ENCODE measurements at regions not wholly inside any gene's neighbourhood (a gene's known extent, or its start where the extent isn't known, plus 50 kb on each side); places are given as distances from the start of the nearest gene placed in this dataset.

GRCh38 chr18:66728951-66729350 is 125.1 kb upstream of the CDH19 start:
- Histone ChIP-seq H3K9ac (ENCODE audit: low read depth in 1 of 2, low read length in 2 of 2) (no peak overlapping the region), H3K4me3 (ENCODE audit: low read length in 2 of 2) (no peak overlapping the region), H3K27ac (ENCODE audit: low read depth in 2 of 2, low read length in 2 of 2) (no peak overlapping the region), H3K9me3 (ENCODE audit: control insufficient read depth in 2 of 2, low read length in 2 of 2) (no peaks in the 10 kb centered on the region), H3K27me3 (ENCODE audit: control insufficient read depth in 2 of 2, insufficient read depth in 2 of 2, low read length in 2 of 2) (no peaks in the 10 kb centered on the region), H3K36me3 (ENCODE audit: control insufficient read depth in 2 of 2, insufficient read depth in 2 of 2, low read length in 2 of 2) (no peaks in the 10 kb centered on the region), H3K4me1 (ENCODE audit: control insufficient read depth in 2 of 2, insufficient read depth in 2 of 2, low read length in 2 of 2) (peaks cover 6 to 15% of the 10 kb centered on the region in 2 donors)

- Histone ChIP-seq H3K27me3 (ENCODE audit: control insufficient read depth in 2 of 2, insufficient read depth in 2 of 2, low read length in 2 of 2) (no peaks in the 10 kb centered on the region), H3K4me1 (ENCODE audit: control insufficient read depth in 2 of 2, insufficient read depth in 2 of 2, low read length in 2 of 2) (peaks cover 6 to 15% of the 10 kb centered on the region in 2 donors), H3K9ac (ENCODE audit: low read depth in 1 of 2, low read length in 2 of 2) (no peak overlapping the region), H3K4me3 (ENCODE audit: low read length in 2 of 2) (no peak overlapping the region), H3K27ac (ENCODE audit: low read depth in 2 of 2, low read length in 2 of 2) (no peak overlapping the region), H3K36me3 (ENCODE audit: control insufficient read depth in 2 of 2, insufficient read depth in 2 of 2, low read length in 2 of 2) (no peaks in the 10 kb centered on the region), H3K9me3 (ENCODE audit: control insufficient read depth in 2 of 2, low read length in 2 of 2) (no peaks in the 10 kb centered on the region)
These were observed 124.1 kb upstream of the CDH19 start for GRCh38 chr18:66727991-66728390.

GRCh38 chr18:66724664-66725356 is 120.9 kb upstream of the CDH19 start:
- Histone ChIP-seq H3K4me1 (ENCODE audit: control insufficient read depth in 2 of 2, insufficient read depth in 2 of 2, low read length in 2 of 2) (peaks cover 6 to 15% of the 10 kb centered on the region in 2 donors), H3K36me3 (ENCODE audit: control insufficient read depth in 2 of 2, insufficient read depth in 2 of 2, low read length in 2 of 2) (no peaks in the 10 kb centered on the region), H3K9me3 (ENCODE audit: control insufficient read depth in 2 of 2, low read length in 2 of 2) (no peaks in the 10 kb centered on the region), H3K27ac (ENCODE audit: low read depth in 2 of 2, low read length in 2 of 2) (peak overlapping the region; percentile 75 to 81), H3K27me3 (ENCODE audit: control insufficient read depth in 2 of 2, insufficient read depth in 2 of 2, low read length in 2 of 2) (no peaks in the 10 kb centered on the region), H3K9ac (ENCODE audit: low read depth in 1 of 2, low read length in 2 of 2) (peak overlapping the region in 1 of 2 donors; percentile 43), H3K4me3 (ENCODE audit: low read length in 2 of 2) (peak overlapping the region; percentile 30 to 42)

DNA sequence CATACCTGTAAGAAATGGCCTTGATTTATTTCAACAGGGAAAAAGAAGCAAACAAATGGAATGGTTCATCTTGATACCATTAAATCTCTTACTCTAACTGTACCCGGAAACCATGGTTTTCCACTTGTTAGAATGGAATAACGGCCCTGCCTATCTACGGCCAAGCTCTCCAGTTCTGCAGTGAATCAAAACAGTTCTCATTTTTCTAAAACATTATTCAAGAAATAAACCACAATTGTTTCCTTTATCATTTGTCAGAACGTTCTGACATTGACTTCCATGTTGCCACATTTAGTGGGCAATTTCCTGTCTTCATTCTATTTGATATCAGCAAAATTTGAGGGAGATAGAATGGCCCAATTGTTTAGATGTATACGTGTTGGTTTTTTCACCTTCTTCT is 118.8 kb upstream of the CDH19 start:
- Histone ChIP-seq H3K4me3 (ENCODE audit: low read length in 2 of 2) (no peak overlapping the region), H3K27me3 (ENCODE audit: control insufficient read depth in 2 of 2, insufficient read depth in 2 of 2, low read length in 2 of 2) (no peaks in the 10 kb centered on the region), H3K9me3 (ENCODE audit: control insufficient read depth in 2 of 2, low read length in 2 of 2) (no peaks in the 10 kb centered on the region), H3K9ac (ENCODE audit: low read depth in 1 of 2, low read length in 2 of 2) (no peak overlapping the region), H3K27ac (ENCODE audit: low read depth in 2 of 2, low read length in 2 of 2) (no peak overlapping the region), H3K36me3 (ENCODE audit: control insufficient read depth in 2 of 2, insufficient read depth in 2 of 2, low read length in 2 of 2) (no peaks in the 10 kb centered on the region), H3K4me1 (ENCODE audit: control insufficient read depth in 2 of 2, insufficient read depth in 2 of 2, low read length in 2 of 2) (peaks cover 6 to 15% of the 10 kb centered on the region in 2 donors)

GRCh38 chr18:66708646-66709045 is 104.8 kb upstream of the CDH19 start:
- H3K9me3 ChIP-seq (ENCODE audit: control insufficient read depth in 2 of 2, low read length in 2 of 2), result no peaks in the 10 kb centered on the region
- no peak overlapping the region for H3K4me3 ChIP-seq (ENCODE audit: low read length in 2 of 2)

GRCh38 chr18:66707473-66707872 is 103.6 kb upstream of the CDH19 start:
- no peaks in the 10 kb centered on the region for H3K27me3 ChIP-seq (ENCODE audit: control insufficient read depth in 2 of 2, insufficient read depth in 2 of 2, low read length in 2 of 2)
- no peak overlapping the region for H3K27ac ChIP-seq (ENCODE audit: low read depth in 2 of 2, low read length in 2 of 2)
- no peaks in the 10 kb centered on the region for H3K4me1 ChIP-seq (ENCODE audit: control insufficient read depth in 2 of 2, insufficient read depth in 2 of 2, low read length in 2 of 2)
- no peaks in the 10 kb centered on the region for H3K36me3 ChIP-seq (ENCODE audit: control insufficient read depth in 2 of 2, insufficient read depth in 2 of 2, low read length in 2 of 2)
- no peak overlapping the region for H3K9ac ChIP-seq (ENCODE audit: low read depth in 1 of 2, low read length in 2 of 2)
- H3K4me3 ChIP-seq (ENCODE audit: low read length in 2 of 2), result no peak overlapping the region
- no peaks in the 10 kb centered on the region for H3K9me3 ChIP-seq (ENCODE audit: control insufficient read depth in 2 of 2, low read length in 2 of 2)

More at GRCh38 chr18:66708646-66709045, 104.8 kb upstream of the CDH19 start:
- Histone ChIP-seq H3K27me3 (ENCODE audit: control insufficient read depth in 2 of 2, insufficient read depth in 2 of 2, low read length in 2 of 2) (no peaks in the 10 kb centered on the region), H3K27ac (ENCODE audit: low read depth in 2 of 2, low read length in 2 of 2) (no peak overlapping the region), H3K36me3 (ENCODE audit: control insufficient read depth in 2 of 2, insufficient read depth in 2 of 2, low read length in 2 of 2) (no peaks in the 10 kb centered on the region), H3K9ac (ENCODE audit: low read depth in 1 of 2, low read length in 2 of 2) (no peak overlapping the region), H3K4me1 (ENCODE audit: control insufficient read depth in 2 of 2, insufficient read depth in 2 of 2, low read length in 2 of 2) (no peaks in the 10 kb centered on the region)

GRCh38 chr18:66695281-66695680 is 91.4 kb upstream of the CDH19 start:
- Histone ChIP-seq H3K27me3 (ENCODE audit: control insufficient read depth in 2 of 2, insufficient read depth in 2 of 2, low read length in 2 of 2) (no peaks in the 10 kb centered on the region), H3K9ac (ENCODE audit: low read depth in 1 of 2, low read length in 2 of 2) (no peak overlapping the region), H3K4me3 (ENCODE audit: low read length in 2 of 2) (no peak overlapping the region), H3K9me3 (ENCODE audit: control insufficient read depth in 2 of 2, low read length in 2 of 2) (no peaks in the 10 kb centered on the region), H3K27ac (ENCODE audit: low read depth in 2 of 2, low read length in 2 of 2) (no peak overlapping the region), H3K36me3 (ENCODE audit: control insufficient read depth in 2 of 2, insufficient read depth in 2 of 2, low read length in 2 of 2) (no peaks in the 10 kb centered on the region), H3K4me1 (ENCODE audit: control insufficient read depth in 2 of 2, insufficient read depth in 2 of 2, low read length in 2 of 2) (no peaks in the 10 kb centered on the region)

GRCh38 chr18:66694852-66695251 is 91.0 kb upstream of the CDH19 start:
- Histone ChIP-seq H3K4me3 (ENCODE audit: low read length in 2 of 2) (no peak overlapping the region), H3K9ac (ENCODE audit: low read depth in 1 of 2, low read length in 2 of 2) (no peak overlapping the region), H3K4me1 (ENCODE audit: control insufficient read depth in 2 of 2, insufficient read depth in 2 of 2, low read length in 2 of 2) (no peaks in the 10 kb centered on the region), H3K9me3 (ENCODE audit: control insufficient read depth in 2 of 2, low read length in 2 of 2) (no peaks in the 10 kb centered on the region), H3K36me3 (ENCODE audit: control insufficient read depth in 2 of 2, insufficient read depth in 2 of 2, low read length in 2 of 2) (no peaks in the 10 kb centered on the region), H3K27ac (ENCODE audit: low read depth in 2 of 2, low read length in 2 of 2) (no peak overlapping the region), H3K27me3 (ENCODE audit: control insufficient read depth in 2 of 2, insufficient read depth in 2 of 2, low read length in 2 of 2) (no peaks in the 10 kb centered on the region)

GRCh38 chr18:66687635-66688034 is 83.7 kb upstream of the CDH19 start:
- no peaks in the 10 kb centered on the region for H3K27me3 ChIP-seq (ENCODE audit: control insufficient read depth in 2 of 2, insufficient read depth in 2 of 2, low read length in 2 of 2)
- no peaks in the 10 kb centered on the region for H3K36me3 ChIP-seq (ENCODE audit: control insufficient read depth in 2 of 2, insufficient read depth in 2 of 2, low read length in 2 of 2)
- peaks cover 1 to 2% of the 10 kb centered on the region in 2 donors for H3K9me3 ChIP-seq (ENCODE audit: control insufficient read depth in 2 of 2, low read length in 2 of 2)

DNA sequence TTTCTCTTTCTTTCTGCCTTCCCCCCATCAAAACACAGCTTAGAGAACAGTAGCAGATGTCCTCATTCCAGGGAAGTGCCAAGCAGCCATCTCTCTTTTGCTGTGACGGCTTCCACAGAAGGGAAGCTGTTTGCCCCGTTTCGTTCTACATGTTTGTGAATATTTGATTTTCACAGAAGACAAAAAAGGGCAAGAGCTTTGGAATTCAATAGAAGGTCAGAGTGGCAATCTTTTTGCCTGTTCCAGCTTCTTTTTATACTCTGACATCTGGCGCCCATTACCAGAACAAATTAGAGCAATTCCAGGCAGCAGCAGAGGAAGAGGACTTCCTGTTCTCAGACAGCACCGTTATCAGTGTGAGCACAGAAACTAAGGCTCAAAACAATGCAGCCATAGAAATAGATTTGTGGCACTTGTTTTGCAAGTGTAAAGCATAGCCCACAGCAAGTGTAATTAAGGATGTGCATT is 79.0 kb upstream of the CDH19 start:
- no peaks in the 10 kb centered on the region for H3K27me3 ChIP-seq (ENCODE audit: control insufficient read depth in 2 of 2, insufficient read depth in 2 of 2, low read length in 2 of 2)
- peaks cover 1 to 2% of the 10 kb centered on the region in 2 donors for H3K9me3 ChIP-seq (ENCODE audit: control insufficient read depth in 2 of 2, low read length in 2 of 2)
- H3K9ac ChIP-seq (ENCODE audit: low read depth in 1 of 2, low read length in 2 of 2), result no peak overlapping the region
- H3K4me3 ChIP-seq (ENCODE audit: low read length in 2 of 2), result no peak overlapping the region
- no peaks in the 10 kb centered on the region for H3K4me1 ChIP-seq (ENCODE audit: control insufficient read depth in 2 of 2, insufficient read depth in 2 of 2, low read length in 2 of 2)
- no peaks in the 10 kb centered on the region for H3K36me3 ChIP-seq (ENCODE audit: control insufficient read depth in 2 of 2, insufficient read depth in 2 of 2, low read length in 2 of 2)
- H3K27ac ChIP-seq (ENCODE audit: low read depth in 2 of 2, low read length in 2 of 2), result no peak overlapping the region

More at GRCh38 chr18:66687635-66688034, 83.7 kb upstream of the CDH19 start:
- Histone ChIP-seq H3K4me1 (ENCODE audit: control insufficient read depth in 2 of 2, insufficient read depth in 2 of 2, low read length in 2 of 2) (no peaks in the 10 kb centered on the region), H3K9ac (ENCODE audit: low read depth in 1 of 2, low read length in 2 of 2) (no peak overlapping the region), H3K4me3 (ENCODE audit: low read length in 2 of 2) (no peak overlapping the region), H3K27ac (ENCODE audit: low read depth in 2 of 2, low read length in 2 of 2) (no peak overlapping the region)

All from mucosa of rectum (tissue), 2 donors.